GM23338 (cell line): ENCODE measurements at regions not wholly inside any gene's neighbourhood (a gene's known extent, or its start where the extent isn't known, plus 50 kb on each side); places are given as distances from the start of the nearest gene placed in this dataset.
"Not testable (repeated sequence)": the region's sequence is repeated elsewhere in the genome, so short reads cannot be mapped to it uniquely, and the experiment has no call there.

Source experiments
- ATAC-seq: fragments of 200-7000 bp; cut with Tn5 transposase; 3 replicates; pipeline ENCODE4 v1.9.1; 2020
- DNase-seq: peaks from one replicate; pipeline ENCODE4 v3.0.0-alpha.2; 2015; ENCODE audit warnings: low spot score
- H2AFZ ChIP-seq: fragments of 200-600 bp; sonication (generic); 2 replicates; pipeline ENCODE4 v1.8.0; 2016; ENCODE audit warnings: antibody characterized with exemption, mild to moderate bottlenecking, moderate library complexity
- H3F3A ChIP-seq: fragments of 200-600 bp; sonication (generic); replicated peaks from 2 replicates; pipeline ENCODE4 v1.8.0; 2017; ENCODE audit warnings: antibody characterized with exemption, mixed run types, low read depth
- H3K27ac ChIP-seq: fragments of 200-600 bp; sonication (generic); 2 replicates; pipeline ENCODE4 v1.6.1; 2016; ENCODE audit warnings: low read depth
- H3K27me3 ChIP-seq: fragments of 200-600 bp; sonication (generic); 2 replicates; pipeline ENCODE4 v1.8.0; 2016; ENCODE audit warnings: mild to moderate bottlenecking, mixed run types, moderate library complexity; ENCODE audit not compliant: insufficient read depth
- H3K36me3 ChIP-seq: fragments of 200-600 bp; sonication (generic); 2 replicates; pipeline ENCODE4 v1.8.0; 2016; ENCODE audit warnings: mild to moderate bottlenecking; ENCODE audit not compliant: insufficient read depth
- H3K4me1 ChIP-seq: fragments of 200-600 bp; sonication (generic); 2 replicates; pipeline ENCODE4 v1.8.0; 2016; ENCODE audit warnings: mild to moderate bottlenecking, moderate library complexity; ENCODE audit not compliant: insufficient read depth
- H3K4me2 ChIP-seq: fragments of 200-600 bp; sonication (generic); 2 replicates; pipeline ENCODE4 v1.7.1; 2017; ENCODE audit warnings: mixed run types
- H3K4me3 ChIP-seq: fragments of 200-600 bp; sonication (generic); 2 replicates; pipeline ENCODE4 v1.6.1; 2016; ENCODE audit warnings: mixed run types
- H3K79me2 ChIP-seq: fragments of 200-600 bp; sonication (generic); replicated peaks from 2 replicates; pipeline ENCODE4 v1.8.0; 2017; ENCODE audit warnings: mild to moderate bottlenecking; ENCODE audit not compliant: insufficient read depth
- H3K9me2 ChIP-seq: fragments of 200-600 bp; sonication (generic); 2 replicates; pipeline ENCODE4 v1.8.0; 2017; ENCODE audit not compliant: insufficient read depth
- H4K20me1 ChIP-seq: fragments of 200-600 bp; sonication (generic); replicated peaks from 2 replicates; pipeline ENCODE4 v1.8.0; 2017; ENCODE audit warnings: mild to moderate bottlenecking; ENCODE audit not compliant: insufficient read depth
- H3K27ac Mint-ChIP-seq: 2 replicates; pipeline ENCODE4 v1.8.0; 2020; ENCODE audit warnings: inconsistent platforms, mild to moderate bottlenecking, moderate library complexity, mixed read lengths
- H3K27me3 Mint-ChIP-seq: 3 replicates; pipeline ENCODE4 v1.8.0; 2022; ENCODE audit warnings: low read depth, mild to moderate bottlenecking, moderate library complexity, mixed read lengths, inconsistent platforms; ENCODE audit not compliant: insufficient read depth, poor library complexity
- H3K36me3 Mint-ChIP-seq: 3 replicates; pipeline ENCODE4 v1.8.0; 2021; ENCODE audit warnings: low read depth, mild to moderate bottlenecking, inconsistent platforms, moderate library complexity, mixed read lengths
- H3K4me1 Mint-ChIP-seq: 3 replicates; pipeline ENCODE4 v1.8.0; 2020; ENCODE audit warnings: mild to moderate bottlenecking, inconsistent platforms, mixed read lengths
- H3K4me3 Mint-ChIP-seq: 3 replicates; pipeline ENCODE4 v1.8.0; 2021; ENCODE audit warnings: moderate library complexity, mild to moderate bottlenecking, inconsistent platforms, mixed read lengths
- H3K9me3 Mint-ChIP-seq: 3 replicates; pipeline ENCODE4 v1.8.0; 2020; ENCODE audit warnings: moderate library complexity, mild to moderate bottlenecking, inconsistent platforms, mixed read lengths
- JUNB ChIP-seq: IDR thresholded peaks from one replicate; pipeline ENCODE4 v1.6.1; 2016; ENCODE audit warnings: antibody characterized with exemption; ENCODE audit not compliant: unreplicated experiment
- POLR2AphosphoS5 ChIP-seq: IDR thresholded peaks from 2 replicates; pipeline ENCODE4 v1.6.1; 2016; ENCODE audit warnings: antibody characterized with exemption, low read depth
- STAT1 ChIP-seq: IDR thresholded peaks from one replicate; pipeline ENCODE4 v1.6.1; 2016; ENCODE audit warnings: antibody characterized with exemption; ENCODE audit not compliant: unreplicated experiment
- ZNF114 ChIP-seq: fragments of 250-450 bp; sonication (Bioruptor Pico); IDR thresholded peaks from 2 replicates; pipeline ENCODE4 v1.5.0; 2020; ENCODE audit warnings: mild to moderate bottlenecking, moderate library complexity
- ZNF331 ChIP-seq: fragments of 250-450 bp; sonication (Bioruptor Pico); IDR thresholded peaks from 2 replicates; pipeline ENCODE4 v1.5.0; 2020; ENCODE audit warnings: low read depth, mild to moderate bottlenecking, moderate library complexity
- TF ChIP-seq, protein P1 (sequence below): IDR thresholded peaks from one replicate; pipeline ENCODE4 v1.6.1; 2018; ENCODE audit warnings: antibody characterized with exemption; ENCODE audit not compliant: unreplicated experiment
- TF ChIP-seq, protein P2 (sequence below): fragments of 250-450 bp; sonication (Bioruptor Pico); IDR thresholded peaks from 2 replicates; pipeline ENCODE4 v1.5.0; 2020; ENCODE audit warnings: mild to moderate bottlenecking, moderate library complexity

DNA sequence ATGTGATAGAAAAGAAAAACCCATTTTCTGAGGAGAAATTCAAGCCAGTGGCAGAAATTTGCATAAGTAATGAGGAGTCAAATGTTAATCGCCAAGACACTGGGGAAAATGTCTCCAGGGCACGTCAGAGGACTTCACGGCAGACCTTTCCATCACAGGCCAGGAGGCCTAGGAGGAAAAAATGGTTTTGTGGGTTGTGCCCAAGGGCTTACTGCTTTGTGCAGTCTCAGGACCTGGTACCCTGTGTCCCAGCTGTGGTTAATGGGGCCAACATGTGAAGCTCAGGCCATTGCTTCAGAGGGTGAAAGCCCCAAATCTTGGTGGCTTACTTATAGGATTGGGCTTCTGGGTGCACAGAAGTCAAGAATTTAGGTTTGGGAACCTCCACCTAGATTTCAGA, 54.8 kb upstream of the ADAMTS2 start:
- peaks cover 25% of the 10 kb centered on the region for H3K36me3 Mint-ChIP-seq
- Histone ChIP-seq H3K4me3 (no peak overlapping the region), H3K9me2 (no peaks in the 10 kb centered on the region), H3K79me2 (no peaks in the 10 kb centered on the region), H3K4me2 (no peak overlapping the region), H3K27me3 (no peaks in the 10 kb centered on the region), H3F3A (no peaks in the 10 kb centered on the region), H4K20me1 (no peaks in the 10 kb centered on the region), H2AFZ (no peak overlapping the region), H3K36me3 (no peaks in the 10 kb centered on the region; the same call in none of the 2 replicates), H3K4me1 (no peaks in the 10 kb centered on the region), H3K27ac (no peak overlapping the region)
- H3K27ac Mint-ChIP-seq, result no peak overlapping the region
- H3K9me3 Mint-ChIP-seq, result peaks cover 79% of the 10 kb centered on the region
- peaks cover 4% of the 10 kb centered on the region for H3K27me3 Mint-ChIP-seq
- no peaks in the 10 kb centered on the region for H3K4me1 Mint-ChIP-seq
- DNase-seq (no peak), ATAC-seq (no peak)
- H3K4me3 Mint-ChIP-seq, result no peak overlapping the region
- TF ChIP-seq STAT1 (no peak), POLR2AphosphoS5 (no peak), ZNF331 (CRISPR knock-in tag) (no peak), ZNF114 (CRISPR knock-in tag) (no peak), JUNB (no peak)
- TF ChIP-seq, protein P1, sequence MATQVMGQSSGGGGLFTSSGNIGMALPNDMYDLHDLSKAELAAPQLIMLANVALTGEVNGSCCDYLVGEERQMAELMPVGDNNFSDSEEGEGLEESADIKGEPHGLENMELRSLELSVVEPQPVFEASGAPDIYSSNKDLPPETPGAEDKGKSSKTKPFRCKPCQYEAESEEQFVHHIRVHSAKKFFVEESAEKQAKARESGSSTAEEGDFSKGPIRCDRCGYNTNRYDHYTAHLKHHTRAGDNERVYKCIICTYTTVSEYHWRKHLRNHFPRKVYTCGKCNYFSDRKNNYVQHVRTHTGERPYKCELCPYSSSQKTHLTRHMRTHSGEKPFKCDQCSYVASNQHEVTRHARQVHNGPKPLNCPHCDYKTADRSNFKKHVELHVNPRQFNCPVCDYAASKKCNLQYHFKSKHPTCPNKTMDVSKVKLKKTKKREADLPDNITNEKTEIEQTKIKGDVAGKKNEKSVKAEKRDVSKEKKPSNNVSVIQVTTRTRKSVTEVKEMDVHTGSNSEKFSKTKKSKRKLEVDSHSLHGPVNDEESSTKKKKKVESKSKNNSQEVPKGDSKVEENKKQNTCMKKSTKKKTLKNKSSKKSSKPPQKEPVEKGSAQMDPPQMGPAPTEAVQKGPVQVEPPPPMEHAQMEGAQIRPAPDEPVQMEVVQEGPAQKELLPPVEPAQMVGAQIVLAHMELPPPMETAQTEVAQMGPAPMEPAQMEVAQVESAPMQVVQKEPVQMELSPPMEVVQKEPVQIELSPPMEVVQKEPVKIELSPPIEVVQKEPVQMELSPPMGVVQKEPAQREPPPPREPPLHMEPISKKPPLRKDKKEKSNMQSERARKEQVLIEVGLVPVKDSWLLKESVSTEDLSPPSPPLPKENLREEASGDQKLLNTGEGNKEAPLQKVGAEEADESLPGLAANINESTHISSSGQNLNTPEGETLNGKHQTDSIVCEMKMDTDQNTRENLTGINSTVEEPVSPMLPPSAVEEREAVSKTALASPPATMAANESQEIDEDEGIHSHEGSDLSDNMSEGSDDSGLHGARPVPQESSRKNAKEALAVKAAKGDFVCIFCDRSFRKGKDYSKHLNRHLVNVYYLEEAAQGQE, result no peak
- TF ChIP-seq, protein P2, sequence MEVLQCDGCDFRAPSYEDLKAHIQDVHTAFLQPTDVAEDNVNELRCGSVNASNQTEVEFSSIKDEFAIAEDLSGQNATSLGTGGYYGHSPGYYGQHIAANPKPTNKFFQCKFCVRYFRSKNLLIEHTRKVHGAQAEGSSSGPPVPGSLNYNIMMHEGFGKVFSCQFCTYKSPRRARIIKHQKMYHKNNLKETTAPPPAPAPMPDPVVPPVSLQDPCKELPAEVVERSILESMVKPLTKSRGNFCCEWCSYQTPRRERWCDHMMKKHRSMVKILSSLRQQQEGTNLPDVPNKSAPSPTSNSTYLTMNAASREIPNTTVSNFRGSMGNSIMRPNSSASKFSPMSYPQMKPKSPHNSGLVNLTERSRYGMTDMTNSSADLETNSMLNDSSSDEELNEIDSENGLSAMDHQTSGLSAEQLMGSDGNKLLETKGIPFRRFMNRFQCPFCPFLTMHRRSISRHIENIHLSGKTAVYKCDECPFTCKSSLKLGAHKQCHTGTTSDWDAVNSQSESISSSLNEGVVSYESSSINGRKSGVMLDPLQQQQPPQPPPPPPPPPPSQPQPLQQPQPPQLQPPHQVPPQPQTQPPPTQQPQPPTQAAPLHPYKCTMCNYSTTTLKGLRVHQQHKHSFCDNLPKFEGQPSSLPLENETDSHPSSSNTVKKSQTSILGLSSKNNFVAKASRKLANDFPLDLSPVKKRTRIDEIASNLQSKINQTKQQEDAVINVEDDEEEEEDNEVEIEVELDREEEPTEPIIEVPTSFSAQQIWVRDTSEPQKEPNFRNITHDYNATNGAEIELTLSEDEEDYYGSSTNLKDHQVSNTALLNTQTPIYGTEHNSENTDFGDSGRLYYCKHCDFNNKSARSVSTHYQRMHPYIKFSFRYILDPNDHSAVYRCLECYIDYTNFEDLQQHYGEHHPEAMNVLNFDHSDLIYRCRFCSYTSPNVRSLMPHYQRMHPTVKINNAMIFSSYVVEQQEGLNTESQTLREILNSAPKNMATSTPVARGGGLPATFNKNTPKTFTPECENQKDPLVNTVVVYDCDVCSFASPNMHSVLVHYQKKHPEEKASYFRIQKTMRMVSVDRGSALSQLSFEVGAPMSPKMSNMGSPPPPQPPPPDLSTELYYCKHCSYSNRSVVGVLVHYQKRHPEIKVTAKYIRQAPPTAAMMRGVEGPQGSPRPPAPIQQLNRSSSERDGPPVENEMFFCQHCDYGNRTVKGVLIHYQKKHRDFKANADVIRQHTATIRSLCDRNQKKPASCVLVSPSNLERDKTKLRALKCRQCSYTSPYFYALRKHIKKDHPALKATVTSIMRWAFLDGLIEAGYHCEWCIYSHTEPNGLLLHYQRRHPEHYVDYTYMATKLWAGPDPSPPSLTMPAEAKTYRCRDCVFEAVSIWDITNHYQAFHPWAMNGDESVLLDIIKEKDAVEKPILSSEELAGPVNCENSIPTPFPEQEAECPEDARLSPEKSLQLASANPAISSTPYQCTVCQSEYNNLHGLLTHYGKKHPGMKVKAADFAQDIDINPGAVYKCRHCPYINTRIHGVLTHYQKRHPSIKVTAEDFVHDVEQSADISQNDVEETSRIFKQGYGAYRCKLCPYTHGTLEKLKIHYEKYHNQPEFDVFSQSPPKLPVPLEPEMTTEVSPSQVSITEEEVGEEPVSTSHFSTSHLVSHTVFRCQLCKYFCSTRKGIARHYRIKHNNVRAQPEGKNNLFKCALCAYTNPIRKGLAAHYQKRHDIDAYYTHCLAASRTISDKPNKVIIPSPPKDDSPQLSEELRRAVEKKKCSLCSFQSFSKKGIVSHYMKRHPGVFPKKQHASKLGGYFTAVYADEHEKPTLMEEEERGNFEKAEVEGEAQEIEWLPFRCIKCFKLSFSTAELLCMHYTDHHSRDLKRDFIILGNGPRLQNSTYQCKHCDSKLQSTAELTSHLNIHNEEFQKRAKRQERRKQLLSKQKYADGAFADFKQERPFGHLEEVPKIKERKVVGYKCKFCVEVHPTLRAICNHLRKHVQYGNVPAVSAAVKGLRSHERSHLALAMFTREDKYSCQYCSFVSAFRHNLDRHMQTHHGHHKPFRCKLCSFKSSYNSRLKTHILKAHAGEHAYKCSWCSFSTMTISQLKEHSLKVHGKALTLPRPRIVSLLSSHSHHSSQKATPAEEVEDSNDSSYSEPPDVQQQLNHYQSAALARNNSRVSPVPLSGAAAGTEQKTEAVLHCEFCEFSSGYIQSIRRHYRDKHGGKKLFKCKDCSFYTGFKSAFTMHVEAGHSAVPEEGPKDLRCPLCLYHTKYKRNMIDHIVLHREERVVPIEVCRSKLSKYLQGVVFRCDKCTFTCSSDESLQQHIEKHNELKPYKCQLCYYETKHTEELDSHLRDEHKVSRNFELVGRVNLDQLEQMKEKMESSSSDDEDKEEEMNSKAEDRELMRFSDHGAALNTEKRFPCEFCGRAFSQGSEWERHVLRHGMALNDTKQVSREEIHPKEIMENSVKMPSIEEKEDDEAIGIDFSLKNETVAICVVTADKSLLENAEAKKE, result no peak

DNA sequence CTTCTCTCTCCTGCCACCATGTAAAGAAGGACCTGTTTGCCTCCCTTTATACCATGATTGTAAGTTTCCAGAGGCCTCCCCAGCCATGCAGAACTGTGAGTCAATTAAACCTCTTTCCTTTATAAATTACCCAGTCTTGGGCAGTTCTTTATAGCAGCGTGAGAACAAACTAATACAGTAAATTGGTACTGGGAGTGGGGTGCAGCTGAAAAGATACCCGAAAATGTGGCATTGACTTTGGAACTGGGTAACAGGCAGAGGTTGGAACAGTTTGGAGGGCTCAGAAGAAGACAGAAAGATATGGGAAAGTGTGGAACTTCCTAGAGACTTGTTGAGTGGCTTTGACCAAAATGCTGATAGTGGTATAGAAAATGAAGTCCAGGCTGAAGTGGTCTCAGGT, 54.1 kb upstream of the ADAMTS2 start:
- not testable (repeated sequence) for H3K79me2 ChIP-seq, H2AFZ ChIP-seq, H3K4me1 ChIP-seq, H3K9me2 ChIP-seq, H3K27me3 ChIP-seq, H3K36me3 ChIP-seq, H3K4me3 Mint-ChIP-seq, DNase-seq, H4K20me1 ChIP-seq, ATAC-seq, H3K4me3 ChIP-seq, H3K27ac ChIP-seq, H3K4me2 ChIP-seq, H3K4me1 Mint-ChIP-seq, H3K27me3 Mint-ChIP-seq, H3K27ac Mint-ChIP-seq, H3F3A ChIP-seq
- peaks cover 79% of the 10 kb centered on the region for H3K9me3 Mint-ChIP-seq
- H3K36me3 Mint-ChIP-seq, result peaks cover 25% of the 10 kb centered on the region
